ENCODE measurements at regions not wholly inside any gene's neighbourhood (a gene's known extent, or its start where the extent isn't known, plus 50 kb on each side); places are given as distances from the start of the nearest gene placed in this dataset.

DNA sequence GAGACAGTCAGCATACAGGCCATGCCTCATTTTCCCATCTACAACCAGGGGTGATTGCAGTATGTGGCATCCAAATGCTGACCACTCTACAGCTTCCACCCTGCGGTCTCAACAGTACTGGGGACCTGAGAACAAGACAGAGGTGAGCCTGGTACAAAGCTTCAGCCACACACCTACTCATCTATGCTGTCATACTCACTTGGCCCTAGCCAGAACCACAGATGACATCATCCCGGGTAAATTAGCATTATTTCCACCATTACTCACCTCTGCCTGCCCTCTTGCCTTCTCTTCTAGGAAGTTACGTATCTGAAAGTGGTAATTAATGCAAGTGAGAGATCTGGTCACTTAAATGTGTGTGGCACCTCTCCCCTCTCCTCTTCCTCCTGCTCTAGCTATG is 208.2 kb upstream of the ARL4C start:
- H3K4me3 ChIP-seq (ENCODE audit: low read depth, low read length): no peak overlapping the region
- TF ChIP-seq, protein P1, sequence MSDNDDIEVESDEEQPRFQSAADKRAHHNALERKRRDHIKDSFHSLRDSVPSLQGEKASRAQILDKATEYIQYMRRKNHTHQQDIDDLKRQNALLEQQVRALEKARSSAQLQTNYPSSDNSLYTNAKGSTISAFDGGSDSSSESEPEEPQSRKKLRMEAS (IDR thresholded peaks at IDR 0.05; ENCODE audit: low read depth, low read length): no peak
- TF ChIP-seq CTCF (IDR thresholded peaks at IDR 0.05; ENCODE audit: low read depth, low read length) (no peak), POLR2A (IDR thresholded peaks at IDR 0.05; ENCODE audit: extremely low read depth, insufficient read length) (no peak), MYC (IDR thresholded peaks at IDR 0.05; ENCODE audit: low read depth, low read length) (no peak)
- no peak for DNase-seq (ENCODE audit: low read depth)

DNA sequence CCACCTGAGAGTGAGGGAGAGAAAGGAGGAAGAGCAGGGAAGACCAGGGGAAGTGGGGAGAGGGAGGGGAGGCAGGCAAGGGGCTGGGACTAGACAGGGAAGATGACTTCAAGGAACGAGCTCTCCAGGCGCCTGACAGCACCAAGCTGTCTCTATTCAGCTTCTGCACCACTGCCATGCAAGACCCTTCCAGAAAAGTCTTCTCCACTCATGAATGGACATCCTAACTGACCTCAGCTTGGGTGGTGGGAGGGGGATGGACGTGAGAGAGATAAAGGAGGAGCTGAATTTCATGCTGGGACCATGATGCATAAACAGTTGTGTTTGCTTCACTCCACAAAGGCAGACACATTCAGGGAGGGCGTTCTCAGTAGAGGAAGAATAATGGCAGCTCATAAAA is 206.4 kb upstream of the ARL4C start:
- H3K4me3 ChIP-seq (ENCODE audit: low read depth, low read length): no peak overlapping the region
- TF ChIP-seq CTCF (IDR thresholded peaks at IDR 0.05; ENCODE audit: low read depth, low read length) (no peak), MYC (IDR thresholded peaks at IDR 0.05; ENCODE audit: low read depth, low read length) (no peak), POLR2A (IDR thresholded peaks at IDR 0.05; ENCODE audit: extremely low read depth, insufficient read length) (no peak)
- TF ChIP-seq, protein P1 (IDR thresholded peaks at IDR 0.05; ENCODE audit: low read depth, low read length): no peak
- DNase-seq (ENCODE audit: low read depth): no peak

GRCh38 chr2:234702731-234703225 is 205.9 kb upstream of the ARL4C start:
- no peak for DNase-seq (ENCODE audit: low read depth)
- TF ChIP-seq, protein P1 (IDR thresholded peaks at IDR 0.05; ENCODE audit: low read depth, low read length): no peak
- TF ChIP-seq CTCF (IDR thresholded peaks at IDR 0.05; ENCODE audit: low read depth, low read length): no peak
- TF ChIP-seq MYC (IDR thresholded peaks at IDR 0.05; ENCODE audit: low read depth, low read length): no peak
- no peak for TF ChIP-seq POLR2A (IDR thresholded peaks at IDR 0.05; ENCODE audit: extremely low read depth, insufficient read length)

GRCh38 chr2:234701841-234702240 is 205.0 kb upstream of the ARL4C start:
- H3K4me3 ChIP-seq (ENCODE audit: low read depth, low read length): no peak overlapping the region
- DNase-seq (ENCODE audit: low read depth): no peak
- TF ChIP-seq, protein P1 (IDR thresholded peaks at IDR 0.05; ENCODE audit: low read depth, low read length): no peak
- TF ChIP-seq MYC (IDR thresholded peaks at IDR 0.05; ENCODE audit: low read depth, low read length): no peak
- no peak for TF ChIP-seq CTCF (IDR thresholded peaks at IDR 0.05; ENCODE audit: low read depth, low read length)
- TF ChIP-seq POLR2A (IDR thresholded peaks at IDR 0.05; ENCODE audit: extremely low read depth, insufficient read length): no peak

More at GRCh38 chr2:234702731-234703225, 205.9 kb upstream of the ARL4C start:
- no peak overlapping the region for H3K4me3 ChIP-seq (ENCODE audit: low read depth, low read length)

GRCh38 chr2:234701421-234701820 is 204.5 kb upstream of the ARL4C start:
- H3K4me3 ChIP-seq (ENCODE audit: low read depth, low read length): no peak overlapping the region
- DNase-seq (ENCODE audit: low read depth): no peak
- TF ChIP-seq POLR2A (IDR thresholded peaks at IDR 0.05; ENCODE audit: extremely low read depth, insufficient read length) (no peak), CTCF (IDR thresholded peaks at IDR 0.05; ENCODE audit: low read depth, low read length) (no peak), MYC (IDR thresholded peaks at IDR 0.05; ENCODE audit: low read depth, low read length) (no peak)
- TF ChIP-seq, protein P1 (IDR thresholded peaks at IDR 0.05; ENCODE audit: low read depth, low read length): no peak
